Thymus (tissue), 11 donors: ENCODE measurements at regions not wholly inside any gene's neighbourhood (a gene's known extent, or its start where the extent isn't known, plus 50 kb on each side); places are given as distances from the start of the nearest gene placed in this dataset.

ENCODE experiments used
- DNase-seq, 9 donors: peaks; one replicate each; pipeline ENCODE4 v3.0.0-alpha.2; 2013; ENCODE audit warnings: low spot score in 9 of 9, low read depth in 6 of 9, missing footprints in 1 of 9
- H3K27ac ChIP-seq, 2 donors: one replicate each; pipeline ENCODE4 v1.5.1; 2013; ENCODE audit warnings: control low read depth in 1 of 2, low read depth in 1 of 2, low read length in 1 of 2, mild to moderate bottlenecking in 1 of 2, moderate library complexity in 1 of 2
- H3K27me3 ChIP-seq, 2 donors: one replicate each; pipeline ENCODE4 v1.5.1; 2013; ENCODE audit warnings: low read length in 1 of 2; ENCODE audit not compliant: control insufficient read depth in 2 of 2, insufficient read depth in 1 of 2
- H3K36me3 ChIP-seq, 2 donors: one replicate each; pipeline ENCODE4 v1.5.1; 2013; ENCODE audit warnings: low read length in 1 of 2, mild to moderate bottlenecking in 1 of 2, moderate library complexity in 1 of 2; ENCODE audit not compliant: control insufficient read depth in 2 of 2, insufficient read depth in 2 of 2
- H3K4me1 ChIP-seq, 2 donors: one replicate each; pipeline ENCODE4 v1.5.1; 2013; ENCODE audit warnings: low read length in 2 of 2; ENCODE audit not compliant: control insufficient read depth in 2 of 2, insufficient read depth in 2 of 2
- H3K4me3 ChIP-seq, 2 donors: one replicate each; pipeline ENCODE4 v1.5.1; 2013; ENCODE audit warnings: low read length in 2 of 2, control low read depth in 1 of 2, mild to moderate bottlenecking in 1 of 2
- H3K9me3 ChIP-seq, 2 donors: one replicate each; pipeline ENCODE4 v1.5.1; 2013; ENCODE audit warnings: low read length in 1 of 2, mild to moderate bottlenecking in 1 of 2; ENCODE audit not compliant: control insufficient read depth in 2 of 2, insufficient read depth in 1 of 2
- WGBS: extraction: QIAGEN DNeasy Blood & Tissue Kit; methylation state at CpG from one replicate; pipeline ENCODE4 v1.1.7; 2013; 5-methylcytosine and 5-hydroxymethylcytosine counted together
- donor health status: healthy.

- Histone ChIP-seq H3K4me3 (no peak overlapping the region), H3K27ac (no peak overlapping the region), H3K36me3 (no peaks in the 10 kb centered on the region), H3K9me3 (no peaks in the 10 kb centered on the region), H3K4me1 (peaks cover 2% of the 10 kb centered on the region in 2 donors), H3K27me3 (no peaks in the 10 kb centered on the region)
- DNase-seq: no peak
- 89% methylated on average over 2 of the region's 2 CpGs for WGBS
These were observed 320.6 kb downstream of the KCNC2 start for GRCh38 chr12:74889073-74889472.

- no peaks in the 10 kb centered on the region for H3K9me3 ChIP-seq
- WGBS: 90% methylated on average over 3 of the region's 3 CpGs
- no peak overlapping the region for H3K27ac ChIP-seq
- peaks cover 2% of the 10 kb centered on the region in 2 donors for H3K4me1 ChIP-seq
- no peaks in the 10 kb centered on the region for H3K36me3 ChIP-seq
- DNase-seq: no peak
- no peak overlapping the region for H3K4me3 ChIP-seq
- H3K27me3 ChIP-seq: no peaks in the 10 kb centered on the region
These were observed 319.9 kb downstream of the KCNC2 start for GRCh38 chr12:74889563-74890236.

- no peak overlapping the region for H3K27ac ChIP-seq
- peaks cover 2% of the 10 kb centered on the region in 2 donors for H3K4me1 ChIP-seq
- no peaks in the 10 kb centered on the region for H3K27me3 ChIP-seq
- no peak for DNase-seq
- H3K36me3 ChIP-seq: no peaks in the 10 kb centered on the region
- 41% methylated on average over 4 of the region's 4 CpGs for WGBS
- H3K4me3 ChIP-seq: no peak overlapping the region
- no peaks in the 10 kb centered on the region for H3K9me3 ChIP-seq
These were observed 319.4 kb downstream of the KCNC2 start for GRCh38 chr12:74890237-74890599.

- peaks cover 2% of the 10 kb centered on the region in 2 donors for H3K4me1 ChIP-seq
- 94% methylated on average over 1 of the region's 1 CpG for WGBS
These were observed 318.5 kb downstream of the KCNC2 start for GRCh38 chr12:74891083-74891668.

GRCh38 chr12:74892057-74892633 lies 317.5 kb downstream of the KCNC2 start:
- DNase-seq: peak in 1 of 9 donors; percentile 19
- WGBS: 16% methylated on average over 4 of the region's 4 CpGs
- H3K36me3 ChIP-seq: no peaks in the 10 kb centered on the region
- H3K27me3 ChIP-seq: no peaks in the 10 kb centered on the region
- H3K4me1 ChIP-seq: peaks cover 2% of the 10 kb centered on the region in 2 donors
- no peak overlapping the region for H3K4me3 ChIP-seq
- no peaks in the 10 kb centered on the region for H3K9me3 ChIP-seq
- H3K27ac ChIP-seq: no peak overlapping the region

More at GRCh38 chr12:74891083-74891668, 318.5 kb downstream of the KCNC2 start:
- no peak for DNase-seq
- Histone ChIP-seq H3K27ac (no peak overlapping the region), H3K27me3 (no peaks in the 10 kb centered on the region), H3K36me3 (no peaks in the 10 kb centered on the region), H3K9me3 (no peaks in the 10 kb centered on the region), H3K4me3 (no peak overlapping the region)

GRCh38 chr12:74896186-74896585 lies 313.5 kb downstream of the KCNC2 start:
- Histone ChIP-seq H3K4me1 (peaks cover 5 to 14% of the 10 kb centered on the region in 2 donors), H3K27me3 (no peaks in the 10 kb centered on the region), H3K36me3 (no peaks in the 10 kb centered on the region), H3K9me3 (no peaks in the 10 kb centered on the region), H3K27ac (no peak overlapping the region), H3K4me3 (no peak overlapping the region)
- no peak for DNase-seq
- 100% methylated on average over 1 of the region's 1 CpG for whole genome bisulfite sequencing

- Histone ChIP-seq H3K4me1 (peaks cover 5 to 14% of the 10 kb centered on the region in 2 donors), H3K36me3 (no peaks in the 10 kb centered on the region), H3K27me3 (no peaks in the 10 kb centered on the region), H3K9me3 (no peaks in the 10 kb centered on the region), H3K27ac (no peak overlapping the region), H3K4me3 (no peak overlapping the region)
- 83% methylated on average over 5 of the region's 5 CpGs for WGBS
- DNase-seq: peak in 1 of 9 donors; percentile 21
These were observed 312.0 kb downstream of the KCNC2 start for GRCh38 chr12:74897425-74898211.

- H3K9me3 ChIP-seq: no peaks in the 10 kb centered on the region
- DNase-seq: no peak
- no peak overlapping the region for H3K27ac ChIP-seq
- WGBS: 96% methylated on average over 4 of the region's 4 CpGs
- no peaks in the 10 kb centered on the region for H3K27me3 ChIP-seq
- peaks cover 3 to 12% of the 10 kb centered on the region in 2 donors for H3K4me1 ChIP-seq
- H3K4me3 ChIP-seq: no peak overlapping the region
- H3K36me3 ChIP-seq: no peaks in the 10 kb centered on the region
These were observed 310.4 kb downstream of the KCNC2 start for GRCh38 chr12:74899031-74899829.
